Uterus (tissue), 2 donors: ENCODE measurements at regions not wholly inside any gene's neighbourhood (a gene's known extent, or its start where the extent isn't known, plus 50 kb on each side); places are given as distances from the start of the nearest gene placed in this dataset.

ENCODE experiments used
- CTCF ChIP-seq, 4 experiments: fragments of 200-600 bp in 2 of 4; fragments of 450-650 bp in 2 of 4; sonication (generic) in 2 of 4; IDR thresholded peaks; one replicate each; pipeline ENCODE4 v1.5.1; 2016 to 2019; ENCODE audit warnings: antibody characterized with exemption in 4 of 4, mild to moderate bottlenecking in 2 of 4, moderate library complexity in 1 of 4
- POLR2A ChIP-seq, 2 donors: fragments of 450-650 bp; IDR thresholded peaks; one replicate each; pipeline ENCODE4 v1.6.1; 2016; ENCODE audit warnings: antibody characterized with exemption in 2 of 2, mild to moderate bottlenecking in 1 of 2, moderate library complexity in 1 of 2

GRCh38 chr2:6744038-6744437 lies 121.7 kb downstream of the CMPK2 start:
- TF ChIP-seq CTCF (IDR thresholded peaks at IDR 0.05) (no peak), POLR2A (IDR thresholded peaks at IDR 0.05) (no peak)
